PFSK-1 (cell line): ENCODE measurements at regions not wholly inside any gene's neighbourhood (a gene's known extent, or its start where the extent isn't known, plus 50 kb on each side); places are given as distances from the start of the nearest gene placed in this dataset.

ENCODE experiments used
- FOXP2 ChIP-seq: optimal IDR thresholded peaks from 2 replicates; pipeline ENCODE3; 2011; ENCODE audit warnings: borderline replicate concordance, control low read depth, inconsistent platforms; ENCODE audit not compliant: insufficient read depth; ENCODE audit errors: extremely low read length, extremely low read depth
- POLR2AphosphoS5 ChIP-seq: IDR thresholded peaks from 2 replicates; pipeline ENCODE4 v1.6.1; 2012; ENCODE audit warnings: low read depth, mild to moderate bottlenecking, control low read depth, low read length, moderate library complexity
- REST ChIP-seq, 2 experiments: IDR thresholded peaks; 2 replicates each; pipeline versions ENCODE4 v1.6.1 to v1.8.0; 2011 to 2012; ENCODE audit warnings: low read depth in 2 of 2, low read length in 2 of 2, control low read depth in 1 of 2, inconsistent platforms in 1 of 2, mild to moderate bottlenecking in 1 of 2, moderate library complexity in 1 of 2; ENCODE audit not compliant: insufficient read depth in 1 of 2
- SIN3A ChIP-seq: IDR thresholded peaks from 2 replicates; pipeline ENCODE4 v1.6.1; 2012; ENCODE audit warnings: mild to moderate bottlenecking, low read length, moderate library complexity, borderline replicate concordance; ENCODE audit not compliant: insufficient read depth
- TAF1 ChIP-seq: IDR thresholded peaks from 2 replicates; pipeline ENCODE4 v1.6.1; 2012; ENCODE audit warnings: low read length, control low read depth, borderline replicate concordance; ENCODE audit not compliant: insufficient read depth

DNA sequence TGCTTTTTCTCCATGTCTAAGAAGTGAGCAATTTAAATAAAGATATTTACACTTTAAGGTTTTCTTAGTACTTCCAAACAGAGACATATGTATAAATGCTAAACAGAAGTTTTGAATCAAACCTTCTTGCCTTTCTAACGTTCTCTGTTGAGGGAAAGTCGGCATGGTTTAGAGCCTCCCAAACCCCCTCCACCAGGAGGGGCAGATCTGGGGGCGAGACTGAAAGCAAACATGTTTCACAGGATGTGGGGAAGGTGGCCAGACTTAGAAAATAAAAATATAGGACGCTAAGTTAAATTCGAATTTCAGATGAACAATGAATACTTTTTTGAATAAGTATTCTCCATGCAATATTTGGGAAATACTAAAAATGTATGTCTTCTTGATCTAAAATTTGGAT, 208.3 kb upstream of the SHH start:
- TF ChIP-seq REST (IDR thresholded peaks at IDR 0.05; ENCODE audit: insufficient read depth in 1 of 2, low read depth in 2 of 2, low read length in 2 of 2) = no peak
- no peak for TF ChIP-seq POLR2AphosphoS5
- TF ChIP-seq SIN3A = no peak
- TF ChIP-seq TAF1 = no peak
- no peak for TF ChIP-seq FOXP2

DNA sequence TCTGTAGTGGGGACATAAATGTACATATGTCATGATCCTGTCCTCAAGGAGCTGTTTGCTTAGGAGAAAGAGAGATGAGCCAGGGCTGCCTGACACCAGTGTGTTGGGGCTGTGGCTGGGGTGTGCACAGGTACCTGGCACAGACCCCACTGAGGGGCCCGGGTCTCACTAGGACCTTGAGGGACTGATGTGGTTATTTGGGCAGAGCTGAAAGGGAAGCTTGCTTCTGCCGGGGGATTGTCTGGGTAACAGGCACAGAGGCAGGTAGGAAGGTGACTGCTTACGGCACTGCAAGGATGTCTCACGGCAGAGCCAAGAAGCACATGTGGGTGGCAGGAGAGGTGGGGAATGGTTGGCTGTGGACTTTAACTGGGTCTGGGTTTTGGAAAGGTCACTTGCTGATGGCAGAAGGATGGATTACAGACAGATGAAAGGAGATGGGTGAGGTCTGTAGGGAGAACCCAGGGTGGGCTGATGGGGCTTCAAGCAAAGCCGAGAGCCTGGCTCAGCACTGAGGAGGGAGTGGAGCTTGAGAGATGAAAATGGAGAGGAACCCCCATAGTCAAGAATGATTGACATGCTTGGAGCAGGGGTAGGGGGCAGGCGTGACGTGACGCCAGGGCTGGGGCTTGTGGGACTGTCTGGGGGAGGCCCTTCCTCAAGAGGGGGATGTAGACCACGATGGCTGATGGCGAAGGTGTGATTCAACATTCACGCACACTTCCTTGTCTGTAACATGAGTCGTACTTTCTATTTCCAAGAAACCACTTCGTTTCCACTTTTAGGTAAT, 207.7 kb upstream of the SHH start:
- TF ChIP-seq FOXP2 (no peak), REST (IDR thresholded peaks at IDR 0.05; ENCODE audit: insufficient read depth in 1 of 2, low read depth in 2 of 2, low read length in 2 of 2) (no peak), POLR2AphosphoS5 (no peak), SIN3A (no peak), TAF1 (no peak)

DNA sequence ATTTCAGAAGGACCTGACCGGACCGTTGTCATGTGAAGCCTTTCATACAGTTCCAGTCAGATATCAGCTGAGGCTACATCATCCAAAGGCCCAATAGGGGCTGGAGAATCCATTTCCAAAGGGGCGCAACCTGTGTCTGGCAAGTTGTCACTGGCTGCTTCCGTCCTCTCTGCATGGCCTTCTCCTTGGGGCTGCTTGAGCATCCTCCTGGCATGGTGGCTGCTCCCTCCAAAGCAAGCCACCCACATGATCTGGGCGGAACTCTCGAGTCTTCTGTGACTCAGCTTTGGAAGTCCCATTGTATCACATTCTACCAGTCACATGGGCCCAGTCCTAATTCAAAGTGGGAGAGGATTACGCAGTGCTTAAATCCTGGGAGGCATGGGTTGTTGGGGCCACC, 207.0 kb upstream of the SHH start:
- no peak for TF ChIP-seq REST (IDR thresholded peaks at IDR 0.05; ENCODE audit: insufficient read depth in 1 of 2, low read depth in 2 of 2, low read length in 2 of 2)

DNA sequence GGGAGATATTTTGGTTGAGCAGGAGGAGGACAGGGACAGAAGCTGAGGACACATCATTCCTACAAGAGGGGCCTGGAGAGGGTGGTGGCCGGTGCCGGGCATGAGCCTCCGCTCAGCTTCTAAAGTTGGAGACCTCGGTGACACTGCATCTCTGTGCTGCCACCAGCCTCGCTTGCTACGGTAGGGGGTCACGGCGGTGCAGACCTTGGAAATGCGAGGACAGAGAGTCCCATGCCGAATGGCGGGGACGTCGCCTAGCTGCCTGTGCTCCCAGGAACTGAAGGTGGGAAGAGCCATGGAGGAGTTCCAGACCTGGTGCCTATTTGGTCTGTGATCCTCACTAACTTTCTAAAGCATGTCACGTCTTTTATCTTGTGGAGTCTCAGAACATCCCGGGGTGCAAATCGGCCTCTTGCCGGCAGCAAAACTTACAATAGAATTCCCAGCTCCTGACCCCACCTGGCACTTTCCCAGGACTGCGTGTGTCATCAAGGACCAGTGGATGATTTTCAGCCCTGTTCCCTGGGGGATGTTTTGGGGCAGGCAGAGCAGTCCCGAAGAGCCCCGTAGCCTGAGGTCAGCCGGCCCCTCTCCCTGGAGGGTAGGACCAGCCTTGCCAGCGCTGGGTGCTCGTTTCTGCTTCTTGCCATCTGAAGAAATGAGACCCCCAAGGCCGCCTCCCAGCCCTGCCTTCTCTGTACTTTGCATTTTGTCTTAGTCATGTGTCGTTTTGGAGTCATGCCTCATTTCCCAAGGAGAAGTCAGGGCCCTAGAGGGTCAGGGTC, 205.8 kb upstream of the SHH start:
- TF ChIP-seq SIN3A (no peak), TAF1 (no peak), POLR2AphosphoS5 (no peak), FOXP2 (no peak)

DNA sequence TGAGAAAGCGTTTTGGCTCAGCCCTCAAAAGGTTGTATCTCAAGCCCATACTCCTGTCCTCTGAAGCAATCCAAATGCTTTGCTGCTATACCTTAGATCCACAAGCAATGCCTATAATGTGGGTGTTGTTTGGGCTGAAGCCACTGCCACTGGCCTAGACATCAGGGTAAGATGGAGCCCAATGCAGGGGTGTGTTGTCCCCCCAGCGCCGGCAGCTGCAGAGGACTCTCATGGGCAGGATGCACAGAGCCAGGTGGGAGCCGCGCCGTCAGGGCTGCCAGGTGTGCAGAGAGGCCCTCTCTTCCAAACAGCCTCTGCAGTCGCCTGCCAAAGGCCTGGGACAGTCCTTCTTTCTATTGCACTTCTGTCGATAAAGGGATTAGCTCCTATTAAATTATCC, 205.2 kb upstream of the SHH start:
- TF ChIP-seq TAF1 = no peak
- TF ChIP-seq POLR2AphosphoS5 = no peak
- TF ChIP-seq SIN3A = no peak
- TF ChIP-seq REST (IDR thresholded peaks at IDR 0.05; ENCODE audit: insufficient read depth in 1 of 2, low read depth in 2 of 2, low read length in 2 of 2) = no peak
- TF ChIP-seq FOXP2 = no peak
